OCI-LY3 (cell line): ENCODE measurements at regions not wholly inside any gene's neighbourhood (a gene's known extent, or its start where the extent isn't known, plus 50 kb on each side); places are given as distances from the start of the nearest gene placed in this dataset.

Experiments used
- H2AFZ ChIP-seq: fragments of 200-600, 300-600 bp; shearing (Covaris generic); 2 replicates; pipeline ENCODE4 v1.6.0; 2014; ENCODE audit warnings: antibody characterized with exemption, low read depth, low read length
- H3K27ac ChIP-seq: fragments of 200-600, 300-600 bp; sonication (generic); 2 replicates; pipeline ENCODE4 v1.5.1; 2014; ENCODE audit warnings: mild to moderate bottlenecking, low read length, moderate library complexity, mixed read lengths
- H3K27me3 ChIP-seq: fragments of 200-600, 300-600 bp; sonication (generic); 2 replicates; pipeline ENCODE4 v1.6.1; 2014; ENCODE audit warnings: low read depth, low read length, mixed read lengths
- H3K36me3 ChIP-seq: fragments of 200-600, 300-600 bp; sonication (generic); replicated peaks from 2 replicates; pipeline ENCODE3; 2014; ENCODE audit warnings: low read depth, low read length, mixed read lengths
- H3K4me1 ChIP-seq: fragments of 300-600, 200-600 bp; sonication (generic); 2 replicates; pipeline ENCODE4 v1.6.1; 2014; ENCODE audit warnings: low read length, mixed read lengths
- H3K4me2 ChIP-seq: fragments of 200-600, 300-600 bp; sonication (generic); 2 replicates; pipeline ENCODE4 v1.6.1; 2014; ENCODE audit warnings: low read length, mixed read lengths
- H3K4me3 ChIP-seq: fragments of 300-600, 200-600 bp; sonication (generic); 2 replicates; pipeline ENCODE4 v1.5.1; 2014; ENCODE audit warnings: antibody characterized with exemption, mild to moderate bottlenecking, low read length, moderate library complexity
- H3K79me2 ChIP-seq: fragments of 300-600, 200-600 bp; shearing (Covaris generic); 2 replicates; pipeline ENCODE4 v1.6.1; 2014; ENCODE audit warnings: mild to moderate bottlenecking, low read length, mixed read lengths
- H3K9ac ChIP-seq: fragments of 300-600, 200-600 bp; shearing (Covaris generic); 2 replicates; pipeline ENCODE4 v1.6.0; 2014; ENCODE audit warnings: mild to moderate bottlenecking, low read length, moderate library complexity
- H3K9me3 ChIP-seq: fragments of 200-600, 300-600 bp; shearing (Covaris generic); 2 replicates; pipeline ENCODE4 v1.6.1; 2014; ENCODE audit warnings: low read length, mixed read lengths; ENCODE audit not compliant: insufficient read depth
- H4K20me1 ChIP-seq: fragments of 200-600, 300-600 bp; sonication (generic); 2 replicates; pipeline ENCODE4 v1.6.1; 2016; ENCODE audit warnings: low read length, mixed read lengths; ENCODE audit not compliant: insufficient read depth
- CTCF ChIP-seq: fragments of 200-600, 300-600 bp; sonication (generic); IDR thresholded peaks from 2 replicates; pipeline ENCODE4 v1.5.1; 2014; ENCODE audit warnings: antibody characterized with exemption, low read length, low read depth
- EZH2phosphoT487 ChIP-seq: fragments of 200-600 bp; shearing (Covaris generic); IDR thresholded peaks from 2 replicates; pipeline ENCODE4 v1.6.1; 2018; ENCODE audit warnings: antibody characterized with exemption, mixed run types, low read depth

- H3K27ac ChIP-seq = no peak overlapping the region
- no peak overlapping the region for H3K4me2 ChIP-seq
- H3K27me3 ChIP-seq = no peaks in the 10 kb centered on the region
- H3K79me2 ChIP-seq = no peaks in the 10 kb centered on the region
- TF ChIP-seq CTCF (no peak), EZH2phosphoT487 (no peak)
- H3K36me3 ChIP-seq = no peaks in the 10 kb centered on the region
- H4K20me1 ChIP-seq = no peaks in the 10 kb centered on the region
- H2AFZ ChIP-seq = no peak overlapping the region
- no peaks in the 10 kb centered on the region for H3K9me3 ChIP-seq
- H3K4me1 ChIP-seq = no peaks in the 10 kb centered on the region
- no peak overlapping the region for H3K9ac ChIP-seq
- no peak overlapping the region for H3K4me3 ChIP-seq
Observed at GRCh38 chr13:55661505-55661904, 1479.2 kb upstream of the PRR20A start.

DNA sequence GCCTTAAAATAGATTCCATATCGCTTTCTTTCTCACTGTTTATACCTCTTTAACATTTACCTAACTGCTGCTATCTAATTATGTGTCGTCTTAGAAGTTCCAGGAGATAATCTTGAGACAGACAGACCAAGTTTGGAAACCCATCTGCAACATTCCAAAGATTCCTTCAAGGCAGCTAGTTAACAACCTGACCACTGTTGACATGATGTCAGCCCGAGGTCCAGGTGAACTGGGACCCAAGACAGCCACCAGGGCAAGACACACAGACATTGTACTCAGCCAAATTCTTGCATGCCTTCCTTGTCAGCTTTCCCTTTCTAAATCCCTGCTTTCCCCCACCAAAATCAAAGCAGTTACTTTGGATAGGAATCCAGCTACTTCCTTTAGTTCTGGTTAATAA, 1476.5 kb upstream of the PRR20A start:
- Histone ChIP-seq H3K36me3 (no peaks in the 10 kb centered on the region), H3K4me1 (no peaks in the 10 kb centered on the region), H3K4me2 (no peak overlapping the region), H3K4me3 (no peak overlapping the region), H4K20me1 (no peaks in the 10 kb centered on the region), H3K27me3 (no peaks in the 10 kb centered on the region), H3K9me3 (no peaks in the 10 kb centered on the region), H3K9ac (no peak overlapping the region), H3K27ac (no peak overlapping the region), H3K79me2 (no peaks in the 10 kb centered on the region), H2AFZ (no peak overlapping the region)
- TF ChIP-seq CTCF = no peak

DNA sequence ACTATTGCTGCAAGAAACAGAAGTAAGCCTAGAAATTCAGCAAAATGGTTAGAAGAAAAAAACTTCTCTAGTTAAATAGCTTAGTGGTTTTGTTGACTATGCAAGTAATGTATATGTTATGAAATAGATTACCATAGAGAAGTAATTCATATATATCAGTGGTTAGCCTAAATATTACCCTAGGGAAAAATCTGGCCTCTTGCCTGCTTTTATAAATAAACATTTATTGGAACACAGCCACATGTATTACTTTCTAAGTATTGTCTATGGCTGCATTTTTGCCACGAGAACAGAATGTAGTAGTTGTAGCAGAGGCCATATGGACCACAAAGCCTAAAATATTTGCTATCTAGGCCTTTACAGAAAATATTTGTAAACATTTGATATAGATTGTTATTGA, 1471.7 kb upstream of the PRR20A start:
- no peaks in the 10 kb centered on the region for H3K79me2 ChIP-seq
- no peak overlapping the region for H2AFZ ChIP-seq
- no peaks in the 10 kb centered on the region for H3K9me3 ChIP-seq

GRCh38 chr13:55673910-55674309, 1466.8 kb upstream of the PRR20A start:
- Histone ChIP-seq H4K20me1 (no peaks in the 10 kb centered on the region), H3K9me3 (no peaks in the 10 kb centered on the region), H3K79me2 (no peaks in the 10 kb centered on the region), H3K27me3 (no peaks in the 10 kb centered on the region), H3K4me1 (no peaks in the 10 kb centered on the region), H2AFZ (no peak overlapping the region), H3K9ac (no peak overlapping the region), H3K4me3 (no peak overlapping the region), H3K4me2 (no peak overlapping the region), H3K36me3 (no peaks in the 10 kb centered on the region), H3K27ac (no peak overlapping the region)
- TF ChIP-seq EZH2phosphoT487 (no peak), CTCF (no peak)

More for the DNA sequence above, 1471.7 kb upstream of the PRR20A start:
- Histone ChIP-seq H3K27ac (no peak overlapping the region), H3K4me1 (no peaks in the 10 kb centered on the region), H3K27me3 (no peaks in the 10 kb centered on the region), H4K20me1 (no peaks in the 10 kb centered on the region), H3K4me2 (no peak overlapping the region), H3K9ac (no peak overlapping the region), H3K4me3 (no peak overlapping the region), H3K36me3 (no peaks in the 10 kb centered on the region)
- TF ChIP-seq EZH2phosphoT487 = no peak
- TF ChIP-seq CTCF = no peak
